ENCODE measurements at regions not wholly inside any gene's neighbourhood (a gene's known extent, or its start where the extent isn't known, plus 50 kb on each side); places are given as distances from the start of the nearest gene placed in this dataset.

- Histone ChIP-seq H3K4me1 (ENCODE audit: control insufficient read depth, insufficient read depth, low read length) (no peaks in the 10 kb centered on the region), H3K9me3 (ENCODE audit: control insufficient read depth, insufficient read depth, low read length) (peaks cover 2% of the 10 kb centered on the region), H3K4me3 (ENCODE audit: low read depth, low read length) (no peak overlapping the region), H3K36me3 (ENCODE audit: control insufficient read depth, insufficient read depth, low read length) (no peaks in the 10 kb centered on the region), H3K27me3 (ENCODE audit: control insufficient read depth, insufficient read depth, low read length) (no peaks in the 10 kb centered on the region), H3K27ac (ENCODE audit: low read depth, low read length) (no peak overlapping the region)
- WGBS (ENCODE audit: insufficient coverage) = no CpG with 5 or more reads among the region's 2 CpGs
- no peak for DNase-seq (ENCODE audit: low read depth in 4 of 6, low spot score in 6 of 6)
Measured at GRCh38 chr21:14857529-14857928, 207.3 kb downstream of the NRIP1 start.

DNA sequence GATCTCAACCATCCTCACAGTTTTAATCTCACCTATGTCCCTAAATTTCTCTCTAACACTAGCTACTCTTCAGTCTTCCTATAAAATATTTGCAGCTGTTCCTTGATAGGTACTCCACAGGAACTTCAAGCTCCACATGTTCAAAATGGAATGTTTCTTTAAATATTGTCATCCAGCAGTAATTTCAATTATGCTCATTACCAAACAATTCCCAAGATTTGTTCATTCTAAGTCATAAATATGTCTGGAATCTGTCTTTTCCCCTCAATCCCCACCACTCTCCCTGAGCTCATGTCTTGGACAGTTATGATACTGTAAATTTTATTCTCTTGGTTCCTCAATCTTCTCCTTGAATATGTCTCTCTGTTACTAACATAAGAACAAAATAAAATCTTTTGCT lies 214.4 kb downstream of the NRIP1 start:
- H3K9me3 ChIP-seq (ENCODE audit: control insufficient read depth, insufficient read depth, low read length) = no peaks in the 10 kb centered on the region
- no peaks in the 10 kb centered on the region for H3K27me3 ChIP-seq (ENCODE audit: control insufficient read depth, insufficient read depth, low read length)
- DNase-seq (ENCODE audit: low read depth in 4 of 6, low spot score in 6 of 6) = no peak
- H3K4me1 ChIP-seq (ENCODE audit: control insufficient read depth, insufficient read depth, low read length) = no peaks in the 10 kb centered on the region
- H3K27ac ChIP-seq (ENCODE audit: low read depth, low read length) = no peak overlapping the region
- H3K36me3 ChIP-seq (ENCODE audit: control insufficient read depth, insufficient read depth, low read length) = no peaks in the 10 kb centered on the region
- H3K4me3 ChIP-seq (ENCODE audit: low read depth, low read length) = no peak overlapping the region

GRCh38 chr21:14846621-14847020 lies 218.2 kb downstream of the NRIP1 start:
- H3K4me3 ChIP-seq (ENCODE audit: low read depth, low read length) = no peak overlapping the region
- peaks cover 3% of the 10 kb centered on the region for H3K36me3 ChIP-seq (ENCODE audit: control insufficient read depth, insufficient read depth, low read length)
- H3K4me1 ChIP-seq (ENCODE audit: control insufficient read depth, insufficient read depth, low read length) = no peaks in the 10 kb centered on the region
- H3K9me3 ChIP-seq (ENCODE audit: control insufficient read depth, insufficient read depth, low read length) = no peaks in the 10 kb centered on the region
- no peak for DNase-seq (ENCODE audit: low read depth in 4 of 6, low spot score in 6 of 6)
- no peaks in the 10 kb centered on the region for H3K27me3 ChIP-seq (ENCODE audit: control insufficient read depth, insufficient read depth, low read length)
- no peak overlapping the region for H3K27ac ChIP-seq (ENCODE audit: low read depth, low read length)

DNA sequence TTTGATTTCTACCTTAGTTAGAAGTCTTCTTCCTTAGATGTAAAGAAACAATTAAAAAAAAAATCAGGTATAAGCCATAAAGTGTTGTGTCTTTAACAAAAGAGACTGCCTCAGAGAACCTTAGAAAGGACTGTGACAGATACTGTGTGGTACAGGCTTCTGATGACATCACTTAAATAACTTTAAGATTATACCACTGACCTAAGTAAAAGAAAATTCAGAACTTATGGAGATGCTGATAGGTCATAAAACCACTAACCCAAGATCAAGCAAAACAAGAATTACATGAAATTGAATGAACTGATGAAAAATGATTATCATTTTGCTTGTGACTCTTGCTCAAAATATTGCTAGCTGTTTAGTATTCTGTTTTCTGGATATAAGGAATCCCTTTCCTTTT lies 220.8 kb downstream of the NRIP1 start:
- H3K27ac ChIP-seq (ENCODE audit: low read depth, low read length) = no peak overlapping the region
- H3K4me1 ChIP-seq (ENCODE audit: control insufficient read depth, insufficient read depth, low read length) = no peaks in the 10 kb centered on the region
- no peaks in the 10 kb centered on the region for H3K9me3 ChIP-seq (ENCODE audit: control insufficient read depth, insufficient read depth, low read length)
- no peak overlapping the region for H3K4me3 ChIP-seq (ENCODE audit: low read depth, low read length)
- peaks cover 3% of the 10 kb centered on the region for H3K36me3 ChIP-seq (ENCODE audit: control insufficient read depth, insufficient read depth, low read length)
- DNase-seq (ENCODE audit: low read depth in 4 of 6, low spot score in 6 of 6) = no peak
- H3K27me3 ChIP-seq (ENCODE audit: control insufficient read depth, insufficient read depth, low read length) = no peaks in the 10 kb centered on the region

- Histone ChIP-seq H3K4me1 (ENCODE audit: control insufficient read depth, insufficient read depth, low read length) (no peaks in the 10 kb centered on the region), H3K27ac (ENCODE audit: low read depth, low read length) (no peak overlapping the region), H3K36me3 (ENCODE audit: control insufficient read depth, insufficient read depth, low read length) (peaks cover 3% of the 10 kb centered on the region), H3K27me3 (ENCODE audit: control insufficient read depth, insufficient read depth, low read length) (no peaks in the 10 kb centered on the region), H3K9me3 (ENCODE audit: control insufficient read depth, insufficient read depth, low read length) (no peaks in the 10 kb centered on the region), H3K4me3 (ENCODE audit: low read depth, low read length) (no peak overlapping the region)
- peak in 2 of 6 donors; percentile 20 to 73 for DNase-seq (ENCODE audit: low read depth in 4 of 6, low spot score in 6 of 6)
- 85% methylated on average over 2 of the region's 3 CpGs for WGBS (ENCODE audit: insufficient coverage)
Measured at GRCh38 chr21:14842601-14843000, 222.2 kb downstream of the NRIP1 start.

- 94% methylated on average over 50 of the region's 51 CpGs for WGBS (ENCODE audit: insufficient coverage)
- no peaks in the 10 kb centered on the region for H3K9me3 ChIP-seq (ENCODE audit: control insufficient read depth, insufficient read depth, low read length)
- no peak overlapping the region for H3K4me3 ChIP-seq (ENCODE audit: low read depth, low read length)
Measured at GRCh38 chr21:14841511-14842472, 223.0 kb downstream of the NRIP1 start.

GRCh38 chr21:14838400-14838799 lies 226.4 kb downstream of the NRIP1 start:
- Histone ChIP-seq H3K36me3 (ENCODE audit: control insufficient read depth, insufficient read depth, low read length) (peaks cover 3% of the 10 kb centered on the region), H3K27ac (ENCODE audit: low read depth, low read length) (no peak overlapping the region), H3K4me1 (ENCODE audit: control insufficient read depth, insufficient read depth, low read length) (no peaks in the 10 kb centered on the region), H3K9me3 (ENCODE audit: control insufficient read depth, insufficient read depth, low read length) (no peaks in the 10 kb centered on the region), H3K4me3 (ENCODE audit: low read depth, low read length) (no peak overlapping the region), H3K27me3 (ENCODE audit: control insufficient read depth, insufficient read depth, low read length) (no peaks in the 10 kb centered on the region)
- DNase-seq (ENCODE audit: low read depth in 4 of 6, low spot score in 6 of 6) = no peak
- WGBS (ENCODE audit: insufficient coverage) = 22% methylated on average over 1 of the region's 3 CpGs

More at GRCh38 chr21:14841511-14842472, 223.0 kb downstream of the NRIP1 start:
- no peaks in the 10 kb centered on the region for H3K27me3 ChIP-seq (ENCODE audit: control insufficient read depth, insufficient read depth, low read length)
- peaks cover 3% of the 10 kb centered on the region for H3K36me3 ChIP-seq (ENCODE audit: control insufficient read depth, insufficient read depth, low read length)
- H3K4me1 ChIP-seq (ENCODE audit: control insufficient read depth, insufficient read depth, low read length) = no peaks in the 10 kb centered on the region
- H3K27ac ChIP-seq (ENCODE audit: low read depth, low read length) = no peak overlapping the region
- DNase-seq (ENCODE audit: low read depth in 4 of 6, low spot score in 6 of 6) = no peak

- Histone ChIP-seq H3K27ac (ENCODE audit: low read depth, low read length) (no peak overlapping the region), H3K4me3 (ENCODE audit: low read depth, low read length) (no peak overlapping the region)
- WGBS (ENCODE audit: insufficient coverage) = no CpG with 5 or more reads among the region's 1 CpG
Measured at GRCh38 chr21:14836950-14837349, 227.8 kb downstream of the NRIP1 start.

DNA sequence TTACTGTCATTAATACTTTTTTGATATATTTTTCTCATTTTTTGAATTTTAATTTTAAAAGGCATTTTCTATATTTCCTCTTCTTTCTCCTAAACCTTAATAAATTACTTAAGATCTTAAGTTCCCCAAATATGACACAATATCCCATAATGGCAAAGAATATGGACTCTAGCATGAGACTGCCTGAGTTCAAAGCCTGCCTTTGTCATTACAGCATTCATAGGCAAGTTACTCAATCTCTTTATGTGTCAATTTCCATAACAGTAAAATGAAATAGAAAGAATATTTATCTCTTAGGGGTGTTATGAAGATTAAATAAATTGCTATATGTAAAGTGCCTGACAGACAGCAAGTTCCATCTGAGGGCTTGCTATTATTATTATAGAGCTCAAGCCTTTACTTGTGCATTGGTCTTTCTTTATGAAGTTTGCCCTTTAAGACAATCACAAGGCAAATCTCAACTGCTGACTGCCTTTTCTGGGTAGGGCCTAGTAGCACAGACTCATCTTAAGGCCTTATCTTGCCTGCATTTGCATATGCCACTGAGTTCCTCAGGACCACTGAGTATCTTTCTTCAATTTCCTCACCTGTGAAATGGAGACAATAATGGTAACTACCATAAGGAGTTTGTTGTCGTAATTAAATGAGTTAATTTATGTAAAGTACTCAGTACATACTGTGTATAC lies 231.0 kb downstream of the NRIP1 start:
- no CpG with 5 or more reads among the region's 1 CpG for WGBS (ENCODE audit: insufficient coverage)

More at GRCh38 chr21:14836950-14837349, 227.8 kb downstream of the NRIP1 start:
- H3K9me3 ChIP-seq (ENCODE audit: control insufficient read depth, insufficient read depth, low read length) = no peaks in the 10 kb centered on the region
- H3K36me3 ChIP-seq (ENCODE audit: control insufficient read depth, insufficient read depth, low read length) = peaks cover 3% of the 10 kb centered on the region
- no peaks in the 10 kb centered on the region for H3K27me3 ChIP-seq (ENCODE audit: control insufficient read depth, insufficient read depth, low read length)
- no peak for DNase-seq (ENCODE audit: low read depth in 4 of 6, low spot score in 6 of 6)
- H3K4me1 ChIP-seq (ENCODE audit: control insufficient read depth, insufficient read depth, low read length) = no peaks in the 10 kb centered on the region

DNA sequence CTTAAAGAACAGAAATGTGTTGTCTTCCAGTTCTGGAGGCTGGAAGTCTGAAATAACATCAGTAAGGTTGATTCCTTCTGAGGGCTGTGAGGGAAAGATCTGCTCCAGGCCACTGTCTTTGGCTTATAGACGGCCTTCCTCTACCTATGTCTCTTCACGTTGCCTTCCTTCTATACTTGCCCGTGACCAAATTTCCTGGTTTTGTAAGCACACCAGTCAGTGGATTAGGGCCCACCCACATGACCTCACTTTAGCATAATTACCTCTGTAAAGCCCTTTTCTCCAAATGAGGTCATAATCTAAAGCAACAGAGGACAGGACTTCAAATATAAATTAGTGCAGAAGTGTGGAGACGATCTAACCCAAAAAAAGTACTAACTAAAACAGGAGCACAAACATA lies 231.6 kb downstream of the NRIP1 start:
- H3K27ac ChIP-seq (ENCODE audit: low read depth, low read length) = no peak overlapping the region
- H3K9me3 ChIP-seq (ENCODE audit: control insufficient read depth, insufficient read depth, low read length) = no peaks in the 10 kb centered on the region
- no peaks in the 10 kb centered on the region for H3K4me1 ChIP-seq (ENCODE audit: control insufficient read depth, insufficient read depth, low read length)
- no peak for DNase-seq (ENCODE audit: low read depth in 4 of 6, low spot score in 6 of 6)
- no peaks in the 10 kb centered on the region for H3K27me3 ChIP-seq (ENCODE audit: control insufficient read depth, insufficient read depth, low read length)
- H3K36me3 ChIP-seq (ENCODE audit: control insufficient read depth, insufficient read depth, low read length) = no peaks in the 10 kb centered on the region
- 96% methylated on average over 3 of the region's 4 CpGs for WGBS (ENCODE audit: insufficient coverage)
- H3K4me3 ChIP-seq (ENCODE audit: low read depth, low read length) = no peak overlapping the region

More for the DNA sequence above, 231.0 kb downstream of the NRIP1 start:
- Histone ChIP-seq H3K27ac (ENCODE audit: low read depth, low read length) (no peak overlapping the region), H3K9me3 (ENCODE audit: control insufficient read depth, insufficient read depth, low read length) (no peaks in the 10 kb centered on the region), H3K36me3 (ENCODE audit: control insufficient read depth, insufficient read depth, low read length) (no peaks in the 10 kb centered on the region), H3K4me3 (ENCODE audit: low read depth, low read length) (no peak overlapping the region), H3K4me1 (ENCODE audit: control insufficient read depth, insufficient read depth, low read length) (no peaks in the 10 kb centered on the region), H3K27me3 (ENCODE audit: control insufficient read depth, insufficient read depth, low read length) (no peaks in the 10 kb centered on the region)
- DNase-seq (ENCODE audit: low read depth in 4 of 6, low spot score in 6 of 6) = no peak

Measured in spinal cord (tissue), 9 donors.